Right lobe of liver (tissue), 6 donors: ENCODE measurements at regions not wholly inside any gene's neighbourhood (a gene's known extent, or its start where the extent isn't known, plus 50 kb on each side); places are given as distances from the start of the nearest gene placed in this dataset.

Experiments
- ATAC-seq, 4 donors: fragments of 200-7000 bp; cut with Tn5 transposase; one replicate each; pipeline ENCODE4 v1.9.1; 2020; ENCODE audit warnings: mild to moderate bottlenecking in 4 of 4, moderate library complexity in 4 of 4
- DNase-seq, 3 donors: peaks; one replicate each; pipeline ENCODE4 v3.0.0-alpha.2; 2020
- H3K27ac ChIP-seq, 3 donors: fragments of 200-600 bp; one replicate each; pipeline ENCODE4 v1.8.0; 2022
- H3K27me3 ChIP-seq, 2 donors: fragments of 200-600 bp; one replicate each; pipeline ENCODE4 v1.8.0; 2022
- H3K36me3 ChIP-seq, 4 donors: fragments of 200-600 bp; sonication (generic) in 1 of 4; one replicate each; pipeline versions ENCODE4 v1.5.1 to v1.8.0; 2017 to 2022; ENCODE audit warnings: control low read depth in 1 of 4
- H3K4me1 ChIP-seq, 4 donors: fragments of 200-600 bp; sonication (generic) in 1 of 4; one replicate each; pipeline versions ENCODE4 v1.5.1 to v1.8.0; 2017 to 2022; ENCODE audit warnings: control low read depth in 1 of 4
- H3K4me3 ChIP-seq, 3 donors: fragments of 200-600 bp; one replicate each; pipeline ENCODE4 v1.8.0; 2022
- H3K9me3 ChIP-seq, 4 donors: fragments of 200-600 bp; sonication (generic) in 1 of 4; one replicate each; pipeline versions ENCODE4 v1.5.1 to v1.8.0; 2017 to 2022; ENCODE audit warnings: control low read depth in 1 of 4
- POLR2A ChIP-seq: fragments of 450-650 bp; IDR thresholded peaks from one replicate; pipeline ENCODE4 v1.6.1; 2017; ENCODE audit warnings: antibody characterized with exemption, mild to moderate bottlenecking
- WGBS: methylation state at CpG from one replicate; pipeline ENCODE4 v1.1.6; 2018; ENCODE audit warnings: low coverage, low lambda C conversion rate; ENCODE audit not compliant: insufficient coverage; ENCODE audit errors: missing lambda C conversion rate; 5-methylcytosine and 5-hydroxymethylcytosine counted together
- intact Hi-C, 2 donors: fragments of 100-400 bp; cut with DNase I; formaldehyde crosslinking; loops; one replicate each; pipeline versions ENCODE4 v1.11.2 to v1.14.1; 2022
- TF ChIP-seq, protein P1 (sequence below), 4 donors: fragments of 200-600 bp in 3 of 4; fragments of 450-650 bp in 1 of 4; IDR thresholded peaks; one replicate each; pipeline versions ENCODE4 v1.5.1 to v1.8.0; 2016 to 2022; ENCODE audit warnings: antibody characterized with exemption in 4 of 4, mild to moderate bottlenecking in 2 of 4
- donor health status: DM: no; HTN: yes; CAD: no.
- donor health status: DM: no; HTN: no; CAD: no.
- donor health status: DM: no; HTN: no; CAD: no.
- donor health status: DM: no; HTN: yes; CAD: no.
- donor health status: DM: no; HTN: yes; CAD: no.

DNA sequence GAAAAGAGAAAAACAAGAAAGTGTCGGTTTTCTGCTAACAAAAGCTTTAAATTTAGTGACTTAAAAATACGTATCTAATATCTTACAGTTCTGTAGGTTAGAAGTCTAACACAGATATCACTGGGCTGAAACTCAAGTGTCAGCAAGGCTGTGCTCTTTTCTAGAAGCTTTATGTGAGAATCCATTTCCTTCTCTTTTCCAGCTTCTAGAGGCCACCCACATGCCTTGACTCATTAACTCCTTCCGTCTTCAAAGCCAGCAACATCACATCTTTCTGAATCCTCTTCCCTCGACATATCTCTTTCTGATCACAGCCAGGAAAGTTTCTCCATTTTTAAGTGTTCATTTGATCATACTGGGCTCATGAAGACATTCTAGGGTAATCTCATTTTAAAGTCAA, 262.0 kb downstream of the MAFB start:
- H3K9me3 ChIP-seq = no peaks in the 10 kb centered on the region
- ATAC-seq = peak in 1 of 4 donors; percentile 44
- no peak overlapping the region for H3K27ac ChIP-seq
- DNase-seq = no peak
- H3K27me3 ChIP-seq = no peaks in the 10 kb centered on the region
- intact Hi-C loops = no loop called here
- no peak overlapping the region for H3K4me3 ChIP-seq
- 58% methylated on average over 4 of the region's 4 CpGs for WGBS
- no peaks in the 10 kb centered on the region for H3K36me3 ChIP-seq
- no peak for TF ChIP-seq POLR2A
- TF ChIP-seq, protein P1, sequence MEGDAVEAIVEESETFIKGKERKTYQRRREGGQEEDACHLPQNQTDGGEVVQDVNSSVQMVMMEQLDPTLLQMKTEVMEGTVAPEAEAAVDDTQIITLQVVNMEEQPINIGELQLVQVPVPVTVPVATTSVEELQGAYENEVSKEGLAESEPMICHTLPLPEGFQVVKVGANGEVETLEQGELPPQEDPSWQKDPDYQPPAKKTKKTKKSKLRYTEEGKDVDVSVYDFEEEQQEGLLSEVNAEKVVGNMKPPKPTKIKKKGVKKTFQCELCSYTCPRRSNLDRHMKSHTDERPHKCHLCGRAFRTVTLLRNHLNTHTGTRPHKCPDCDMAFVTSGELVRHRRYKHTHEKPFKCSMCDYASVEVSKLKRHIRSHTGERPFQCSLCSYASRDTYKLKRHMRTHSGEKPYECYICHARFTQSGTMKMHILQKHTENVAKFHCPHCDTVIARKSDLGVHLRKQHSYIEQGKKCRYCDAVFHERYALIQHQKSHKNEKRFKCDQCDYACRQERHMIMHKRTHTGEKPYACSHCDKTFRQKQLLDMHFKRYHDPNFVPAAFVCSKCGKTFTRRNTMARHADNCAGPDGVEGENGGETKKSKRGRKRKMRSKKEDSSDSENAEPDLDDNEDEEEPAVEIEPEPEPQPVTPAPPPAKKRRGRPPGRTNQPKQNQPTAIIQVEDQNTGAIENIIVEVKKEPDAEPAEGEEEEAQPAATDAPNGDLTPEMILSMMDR (IDR thresholded peaks at IDR 0.05) = no peak
- no peaks in the 10 kb centered on the region for H3K4me1 ChIP-seq

DNA sequence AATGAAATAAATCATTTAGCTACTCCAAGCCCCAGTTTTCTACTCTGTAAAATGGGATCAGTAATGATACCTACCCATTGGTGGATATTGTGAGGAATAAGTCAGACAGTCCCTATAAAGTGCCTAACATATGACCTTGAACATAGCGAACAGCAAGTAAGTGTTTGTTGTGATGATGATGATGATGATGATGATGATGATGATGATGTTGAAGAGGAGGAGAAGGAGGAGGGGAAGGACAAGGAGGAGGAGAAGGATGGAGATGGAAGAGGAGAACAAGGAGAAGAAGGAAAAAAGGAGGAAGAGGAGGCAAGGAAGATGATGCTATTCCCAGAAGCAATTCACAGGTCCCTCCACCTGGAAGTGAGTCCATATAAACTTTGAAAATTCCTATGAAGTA, 264.3 kb downstream of the MAFB start:
- H3K27ac ChIP-seq = no peak overlapping the region
- H3K9me3 ChIP-seq = peaks cover 0 to 2% (median 0%) of the 10 kb centered on the region in 4 donors
- no peak for DNase-seq
- intact Hi-C loops = no loop called here
- 86% methylated on average over 1 of the region's 1 CpG for WGBS
- TF ChIP-seq POLR2A = no peak
- TF ChIP-seq, protein P1 (IDR thresholded peaks at IDR 0.05) = no peak
- no peak overlapping the region for H3K4me3 ChIP-seq
- no peaks in the 10 kb centered on the region for H3K4me1 ChIP-seq
- ATAC-seq = no peak
- no peaks in the 10 kb centered on the region for H3K36me3 ChIP-seq
- H3K27me3 ChIP-seq = no peaks in the 10 kb centered on the region

DNA sequence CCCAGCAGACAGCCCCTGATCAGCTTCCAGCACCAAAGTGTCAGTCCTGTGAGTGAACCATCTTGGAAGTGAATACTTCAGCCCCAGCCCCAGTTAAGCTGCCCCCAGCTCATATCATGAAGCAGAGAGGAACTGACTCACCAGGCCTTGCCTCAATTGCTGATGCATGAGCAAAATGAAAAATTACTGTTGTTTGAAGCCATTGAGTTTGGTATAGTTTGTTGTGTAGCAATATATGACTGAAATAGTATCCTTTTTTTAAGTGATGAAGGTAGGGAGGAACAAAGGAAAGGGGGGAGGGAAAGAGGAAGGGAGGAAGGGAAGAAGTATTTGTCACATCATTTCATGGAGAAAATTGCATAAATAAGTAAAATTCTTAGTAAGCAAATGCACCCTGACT, 266.4 kb downstream of the MAFB start:
- Histone ChIP-seq H3K4me1 (no peaks in the 10 kb centered on the region), H3K9me3 (peaks cover 0 to 4% (median 0%) of the 10 kb centered on the region in 4 donors), H3K4me3 (no peak overlapping the region), H3K36me3 (no peaks in the 10 kb centered on the region), H3K27ac (no peak overlapping the region), H3K27me3 (no peaks in the 10 kb centered on the region)
- DNase-seq = no peak
- ATAC-seq = no peak
- TF ChIP-seq POLR2A = no peak
- TF ChIP-seq, protein P1 (IDR thresholded peaks at IDR 0.05) = no peak
- intact Hi-C loops = no loop called here

- ATAC-seq = no peak
- intact Hi-C loops = no loop called here
- 80% methylated on average over 1 of the region's 1 CpG for WGBS
- no peak overlapping the region for H3K27ac ChIP-seq
- peaks cover 0 to 4% (median 0%) of the 10 kb centered on the region in 4 donors for H3K9me3 ChIP-seq
- H3K4me3 ChIP-seq = no peak overlapping the region
- H3K4me1 ChIP-seq = no peaks in the 10 kb centered on the region
- DNase-seq = no peak
- no peak for TF ChIP-seq POLR2A
- TF ChIP-seq, protein P1 (IDR thresholded peaks at IDR 0.05) = no peak
- H3K27me3 ChIP-seq = no peaks in the 10 kb centered on the region
- no peaks in the 10 kb centered on the region for H3K36me3 ChIP-seq
Measured at GRCh38 chr20:40416274-40416673, 272.8 kb downstream of the MAFB start.
